ENCODE measurements at regions not wholly inside any gene's neighbourhood (a gene's known extent, or its start where the extent isn't known, plus 50 kb on each side); places are given as distances from the start of the nearest gene placed in this dataset.

- no peak for DNase-seq (ENCODE audit: low spot score)
- no peak overlapping the region for H3K4me3 Mint-ChIP-seq
- no peak overlapping the region for H3K27ac Mint-ChIP-seq
- peaks cover 3% of the 10 kb centered on the region for H3K36me3 Mint-ChIP-seq (ENCODE audit: low read depth)
- H3K27me3 Mint-ChIP-seq (ENCODE audit: low read depth), result no peaks in the 10 kb centered on the region
- peaks cover 3% of the 10 kb centered on the region for H3K4me1 Mint-ChIP-seq (ENCODE audit: low read depth)
- H3K9me3 Mint-ChIP-seq, result peaks cover 10% of the 10 kb centered on the region
Observed at GRCh38 chr12:32053881-32054624, 52.6 kb upstream of the BICD1 start.

All from T-helper 2 cell treated with Interferon-gamma antibody and Interleukin-4, amounts not matched to agents 5 μg/mL and 100 μg/mL, for 36 hours (primary cell).